ENCODE measurements at regions not wholly inside any gene's neighbourhood (a gene's known extent, or its start where the extent isn't known, plus 50 kb on each side); places are given as distances from the start of the nearest gene placed in this dataset.

DNA sequence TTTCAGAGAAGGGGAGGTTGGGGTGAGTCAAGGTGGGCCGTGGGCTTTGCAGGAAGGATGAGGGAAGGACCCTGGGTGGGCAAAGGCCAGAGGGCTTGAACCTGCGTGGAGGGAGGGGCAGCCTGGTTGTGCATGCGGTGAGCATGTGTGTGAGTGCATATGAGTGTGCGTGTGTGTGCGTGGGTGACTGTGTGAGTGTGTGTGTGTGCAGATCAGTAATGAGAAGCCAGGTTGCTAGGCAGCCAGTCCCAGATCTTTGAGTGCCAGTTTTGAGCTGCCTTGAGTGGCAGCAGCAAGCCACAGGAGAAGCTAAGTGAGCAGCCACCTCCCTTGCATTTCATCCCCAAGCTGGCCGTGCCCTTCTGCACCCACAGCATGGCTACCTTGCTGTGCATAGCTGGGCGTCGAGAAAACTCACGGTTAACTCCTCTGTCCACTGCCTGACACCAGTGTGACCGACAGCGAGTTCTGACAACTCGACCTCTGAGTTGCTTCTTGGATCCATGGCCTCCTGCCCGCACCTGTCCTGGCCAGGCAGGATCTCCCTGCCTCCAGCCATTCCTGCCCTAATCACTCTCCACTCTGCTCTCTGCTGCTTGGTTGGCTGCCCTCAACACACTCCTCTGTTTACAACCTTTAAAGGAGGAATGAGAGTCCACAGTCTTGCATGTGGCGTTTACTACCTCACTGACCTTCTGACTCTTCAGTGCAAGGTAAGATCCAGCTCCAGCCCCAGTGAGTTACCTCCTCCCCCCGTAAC lies 775.4 kb downstream of the TYW1 start:
- no peak for DNase-seq

DNA sequence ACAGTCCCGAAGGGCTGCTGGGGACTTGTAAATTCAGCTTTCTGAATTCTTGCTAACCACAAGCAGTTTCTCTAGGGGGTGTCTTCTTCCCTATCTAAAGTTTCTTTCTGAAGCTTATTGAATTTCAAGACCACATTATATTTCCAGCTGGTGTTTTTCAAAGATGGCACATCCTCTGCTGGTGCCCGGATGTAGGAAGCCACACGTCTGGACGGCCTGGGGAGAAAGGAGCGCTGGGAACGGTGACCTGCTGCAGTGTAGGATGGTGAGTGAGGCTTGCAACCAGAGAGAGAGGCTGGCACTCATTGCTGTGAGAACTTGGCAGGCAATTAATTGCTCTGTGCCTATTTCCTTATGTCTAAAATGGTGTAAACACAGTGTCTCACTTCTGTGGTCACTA lies 776.4 kb downstream of the TYW1 start:
- DNase-seq, result no peak

DNA sequence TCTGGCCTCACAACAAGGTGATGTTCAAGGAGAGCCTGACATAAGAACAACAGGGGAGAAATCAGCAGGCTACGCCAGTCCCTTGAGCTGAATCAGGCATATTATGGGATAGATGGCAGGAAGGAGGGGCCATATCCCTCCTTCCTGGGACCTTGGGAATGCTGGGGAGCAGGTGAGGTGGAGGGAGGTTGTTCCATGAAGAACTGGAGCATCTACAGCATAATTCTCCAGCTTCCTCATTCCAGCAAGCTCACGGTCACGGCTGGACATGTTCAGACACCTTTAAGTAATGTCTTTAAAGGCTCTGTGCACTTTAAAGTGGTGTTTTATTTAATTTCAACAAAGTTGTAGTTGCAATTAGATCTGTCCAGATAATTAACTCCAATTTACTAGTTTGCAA lies 780.5 kb downstream of the TYW1 start:
- no peak for DNase-seq

DNA sequence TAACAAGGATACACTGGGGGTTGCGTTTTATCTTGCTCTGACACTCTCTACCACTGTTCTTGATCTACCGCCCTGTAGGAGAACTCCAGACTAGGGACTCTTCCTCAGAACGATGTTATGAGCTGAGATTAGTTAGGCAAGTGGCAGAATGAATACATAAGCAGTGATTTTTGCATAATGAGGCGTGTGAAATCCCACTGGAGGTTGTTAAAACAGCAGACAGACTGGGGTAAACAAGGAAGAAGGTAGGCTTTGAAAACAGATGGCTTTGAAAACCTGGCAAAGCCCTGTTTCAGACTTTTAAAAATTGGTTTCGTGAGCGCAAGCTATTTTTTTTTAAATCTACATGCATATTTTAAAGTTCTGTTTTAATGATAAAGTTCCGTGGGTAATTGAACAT lies 785.2 kb downstream of the TYW1 start:
- DNase-seq, result no peak

DNA sequence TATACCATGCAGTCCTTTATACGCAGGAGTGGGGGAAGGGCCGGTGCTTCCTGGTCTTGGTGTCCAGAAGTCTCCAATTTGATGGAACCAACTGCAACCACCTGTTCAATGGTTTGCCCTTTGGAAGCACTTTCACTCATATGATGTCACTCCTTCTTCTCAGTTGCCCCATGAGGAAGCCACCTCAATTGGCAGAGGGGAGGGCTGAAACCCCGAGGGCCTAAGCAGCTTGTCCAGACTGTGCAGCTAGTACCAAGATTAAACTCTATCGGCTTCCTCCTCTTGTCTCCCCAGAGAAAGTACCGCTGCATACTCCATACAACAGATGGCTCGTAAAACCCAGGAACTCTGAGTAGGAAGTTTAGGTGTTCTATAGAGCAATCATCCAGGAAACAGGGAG lies 789.4 kb downstream of the TYW1 start:
- DNase-seq, result no peak

DNA sequence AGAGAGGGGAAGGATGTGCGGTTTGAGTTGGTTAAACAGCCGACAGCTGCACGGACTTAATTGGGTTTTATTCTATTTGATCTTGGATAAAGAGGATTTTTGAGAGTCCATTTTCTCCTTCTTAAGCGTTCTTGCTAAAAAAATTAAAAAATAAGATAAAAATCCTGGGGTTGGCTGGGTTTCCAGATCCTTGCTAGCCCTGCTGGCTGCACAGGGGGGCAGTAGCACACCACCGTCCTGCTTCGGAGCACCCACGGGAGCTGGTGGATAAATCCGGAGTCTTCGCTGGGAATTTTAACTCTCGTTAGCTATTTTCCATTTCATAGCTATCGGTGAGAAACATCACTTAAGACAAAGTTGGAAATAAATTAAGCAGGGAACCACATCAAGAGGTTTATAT lies 792.0 kb downstream of the TYW1 start:
- no peak for DNase-seq

DNA sequence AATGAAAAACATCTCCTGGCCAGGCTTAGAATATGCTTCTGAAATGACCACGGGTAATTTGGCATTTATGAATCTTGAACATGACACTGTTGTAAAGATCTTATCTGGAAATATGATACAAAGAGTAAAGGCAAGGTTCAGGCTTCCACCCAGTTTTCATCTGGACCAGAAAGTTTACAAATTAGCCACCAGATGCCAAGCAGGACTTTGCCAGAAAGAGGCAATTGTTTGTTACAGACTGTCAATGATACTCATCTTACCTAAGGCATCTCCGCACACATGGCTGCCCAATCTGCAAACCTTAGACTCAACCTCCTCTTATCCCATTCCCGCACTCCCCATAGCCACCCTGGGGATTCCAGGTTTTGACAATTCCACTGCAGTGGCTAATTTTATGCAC lies 795.3 kb downstream of the TYW1 start:
- DNase-seq, result no peak

DNA sequence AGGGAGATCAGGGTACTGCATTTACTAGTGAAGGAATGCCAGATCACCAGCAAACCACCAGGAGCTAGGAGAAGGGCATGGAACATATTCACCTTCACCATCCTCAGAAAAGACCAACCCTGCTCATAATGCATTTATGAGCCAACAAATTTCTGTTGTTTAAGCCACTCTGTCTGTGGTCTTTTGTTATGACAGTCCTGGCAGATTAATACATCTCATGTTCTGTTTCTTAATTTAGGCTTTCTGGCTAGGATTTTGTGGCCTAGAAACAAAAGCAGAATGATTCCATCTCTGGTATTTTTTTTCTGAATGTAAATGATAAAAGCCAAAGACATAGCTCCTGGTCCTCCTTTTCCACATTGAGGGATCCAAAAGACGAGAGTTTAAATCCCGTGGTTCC lies 797.9 kb downstream of the TYW1 start:
- DNase-seq, result no peak

DNA sequence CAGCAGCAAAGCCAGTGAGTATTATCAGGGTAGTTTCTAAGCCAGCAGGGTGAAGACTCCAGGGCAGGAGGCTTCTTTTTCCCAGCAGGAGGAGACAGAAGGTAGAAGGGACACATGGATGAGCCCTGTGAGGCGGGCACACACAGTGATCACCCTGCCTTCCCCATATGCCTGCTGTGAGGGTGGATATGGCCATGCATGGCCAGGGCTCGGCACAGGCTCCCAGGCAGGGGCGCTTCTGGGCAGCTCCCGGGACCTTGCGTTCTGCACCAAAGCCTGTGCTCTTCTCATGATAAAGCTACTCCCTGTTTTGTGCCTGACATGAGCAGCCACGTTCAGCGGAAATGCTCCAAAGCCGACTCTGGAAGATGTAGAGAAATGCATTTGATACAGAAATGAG lies 807.2 kb downstream of the TYW1 start:
- no peak for DNase-seq

DNA sequence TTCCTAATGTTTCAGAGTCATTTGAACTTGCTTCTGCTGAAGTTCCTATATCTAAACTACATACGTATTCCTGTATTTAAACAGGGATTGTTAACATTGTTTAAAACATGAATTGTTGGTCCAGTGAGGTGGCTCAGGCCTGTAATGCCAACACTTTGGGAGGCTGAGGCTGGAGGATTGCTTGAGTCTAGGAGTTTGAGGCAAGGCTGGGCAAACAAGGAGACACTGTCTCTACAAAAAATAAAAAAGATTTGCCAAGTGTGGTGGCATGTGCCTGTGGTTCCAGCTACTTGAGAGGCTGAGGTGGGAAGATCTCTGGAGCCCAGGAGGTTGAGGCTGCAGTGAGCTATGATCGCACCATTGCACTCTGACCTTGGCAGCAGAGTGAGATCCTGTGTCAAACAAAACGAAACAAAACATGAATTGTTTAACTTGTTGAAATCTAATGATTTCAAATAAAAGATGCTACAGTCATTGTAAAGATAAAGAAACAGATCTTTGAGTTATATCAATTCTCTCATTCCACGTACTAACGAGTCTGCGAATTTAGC lies 809.4 kb downstream of the TYW1 start:
- no peak for DNase-seq

DNA sequence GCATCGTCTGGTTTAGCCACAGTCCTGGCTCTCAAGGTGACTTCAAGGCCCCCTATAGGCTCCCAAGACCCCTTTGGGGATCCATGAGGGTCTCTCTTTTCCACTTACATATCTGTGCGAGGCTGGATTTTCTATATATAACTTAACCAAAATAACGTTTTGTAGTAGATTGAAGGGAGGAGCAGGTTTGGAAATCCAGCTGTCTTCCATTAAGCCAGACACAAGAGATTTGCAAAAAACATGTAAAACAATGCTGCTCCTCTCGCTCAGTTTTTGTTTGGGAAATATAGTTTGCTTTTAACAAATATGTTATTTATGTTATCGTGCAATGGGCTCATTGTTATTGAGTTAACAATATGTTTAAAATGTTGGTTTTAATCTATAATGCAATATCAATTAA lies 811.2 kb downstream of the TYW1 start:
- no peak for DNase-seq

DNA sequence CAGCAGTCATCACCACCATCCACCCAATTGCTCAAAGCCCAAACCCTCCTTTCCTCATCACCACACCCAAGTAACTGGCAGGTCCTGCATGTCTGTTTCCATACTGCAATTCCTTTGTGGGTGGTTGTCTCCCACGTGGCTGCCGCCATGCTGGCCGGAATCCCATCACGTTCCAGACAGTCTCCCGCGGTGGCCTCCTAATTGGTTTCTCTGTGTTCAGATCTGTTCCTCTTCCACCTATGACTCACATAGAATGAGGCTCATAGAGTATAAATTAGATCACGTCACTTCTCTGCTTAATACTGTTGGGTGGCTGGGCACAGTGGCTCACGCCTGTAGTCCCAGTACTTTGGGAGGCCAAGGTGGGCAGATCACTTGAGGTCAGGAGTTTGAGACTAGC lies 813.0 kb downstream of the TYW1 start:
- DNase-seq, result no peak

DNA sequence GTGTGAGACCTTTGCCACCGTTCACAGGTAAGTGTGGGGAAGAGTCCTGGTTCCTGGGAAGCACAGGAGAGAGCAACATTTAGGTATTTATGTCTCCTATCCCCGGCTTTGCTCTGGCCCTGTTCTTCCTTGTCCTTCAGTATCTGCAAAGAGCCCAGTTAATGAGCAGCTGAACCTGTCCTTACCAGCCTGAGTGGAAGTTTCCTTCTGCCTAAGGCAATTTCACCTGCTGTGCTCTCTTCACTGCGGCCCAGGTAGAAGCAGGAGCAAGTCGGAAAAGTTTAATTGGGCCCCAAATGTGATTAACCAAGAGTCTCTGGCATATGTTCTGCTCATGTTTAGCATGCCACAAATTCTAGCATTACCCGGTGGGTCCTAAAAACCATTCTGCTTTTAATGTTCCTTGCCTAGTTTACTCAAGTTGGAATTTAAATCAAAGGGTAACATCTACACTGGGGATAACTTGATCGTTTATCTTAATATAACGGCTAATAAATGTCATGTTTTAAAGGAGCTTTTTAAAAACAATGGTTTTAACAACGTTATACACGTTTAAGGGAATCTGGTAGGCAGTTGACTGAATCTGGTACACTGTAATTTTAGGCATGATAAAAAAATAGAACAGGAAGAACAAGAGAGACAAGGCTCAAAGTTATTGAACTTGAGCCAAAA lies 817.1 kb downstream of the TYW1 start:
- no peak for DNase-seq

DNA sequence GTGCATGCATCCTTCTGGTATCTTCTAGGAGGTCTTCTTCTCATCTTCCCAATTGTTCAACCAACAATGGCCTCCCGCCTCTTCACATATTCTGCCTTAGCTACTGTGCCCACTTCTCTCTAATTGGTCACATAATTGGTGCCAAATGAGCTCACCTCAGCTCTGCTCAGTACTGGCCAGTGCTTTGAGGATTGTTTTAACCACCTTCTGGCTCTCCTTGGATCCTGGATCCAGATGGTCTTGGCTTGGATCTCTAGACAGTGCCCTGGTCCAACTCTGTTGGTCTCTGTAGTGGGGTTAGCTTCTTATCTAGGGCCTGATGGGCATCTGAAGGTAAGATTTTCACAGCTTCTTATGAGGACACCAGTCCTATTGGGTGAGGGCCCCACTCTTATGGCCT lies 820.8 kb downstream of the TYW1 start:
- DNase-seq, result no peak

DNA sequence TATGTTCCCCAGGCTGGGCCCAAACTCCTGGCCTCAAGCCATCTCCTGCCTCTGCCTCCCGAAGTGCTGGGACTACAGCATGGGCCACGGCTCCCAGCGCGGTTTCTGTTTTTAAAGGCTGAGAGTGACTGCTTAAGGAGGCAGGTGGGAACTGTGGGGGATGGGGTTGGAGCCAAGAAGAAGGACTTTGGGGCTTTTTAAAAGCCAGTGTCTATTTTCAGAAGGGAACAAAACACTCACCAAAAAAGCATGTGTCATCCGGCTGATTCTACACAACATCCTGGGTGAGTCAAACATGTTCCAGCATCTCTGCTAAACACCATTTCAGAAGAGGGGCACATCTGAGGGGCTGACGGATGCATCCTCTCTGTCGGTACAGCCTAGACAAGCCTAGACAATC lies 824.5 kb downstream of the TYW1 start:
- no peak for DNase-seq

DNA sequence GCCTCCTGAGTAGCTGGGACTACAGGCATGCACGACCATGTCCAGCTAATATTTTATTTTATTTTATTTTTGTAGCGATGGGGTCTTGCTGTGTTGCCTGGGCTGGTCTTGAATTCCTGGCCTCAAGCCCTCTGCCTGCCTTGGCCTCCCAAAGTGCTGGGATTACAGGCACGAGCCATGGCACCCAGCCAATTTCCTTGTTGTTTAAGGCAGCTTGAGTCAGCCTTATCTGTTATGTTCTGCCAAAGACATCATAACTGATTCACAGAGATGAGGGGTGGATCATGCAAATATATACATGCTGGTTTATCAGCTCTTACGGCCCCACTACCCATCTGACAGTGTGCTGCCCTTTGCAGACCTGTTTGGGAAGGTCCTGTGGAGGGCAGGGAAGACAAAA lies 826.7 kb downstream of the TYW1 start:
- no peak for DNase-seq

DNA sequence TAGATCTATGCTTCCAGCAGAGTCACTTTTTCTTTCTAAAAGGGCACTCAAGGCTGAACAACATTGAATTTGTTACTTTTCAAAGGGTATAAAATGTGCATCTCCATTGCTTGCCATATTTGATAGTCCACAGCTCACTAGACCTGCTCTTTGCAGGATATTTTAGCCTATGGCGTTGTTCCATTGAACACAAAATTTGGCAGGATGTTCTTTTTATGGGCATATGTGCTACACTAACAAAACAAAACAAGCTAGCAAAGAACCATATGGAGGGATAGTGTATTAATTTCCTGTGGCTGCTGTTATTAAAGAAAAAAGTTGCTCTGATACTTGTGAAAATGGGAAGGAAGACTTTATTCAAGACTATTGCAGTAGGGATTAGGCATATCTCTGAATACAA lies 828.7 kb downstream of the TYW1 start:
- no peak for DNase-seq

DNA sequence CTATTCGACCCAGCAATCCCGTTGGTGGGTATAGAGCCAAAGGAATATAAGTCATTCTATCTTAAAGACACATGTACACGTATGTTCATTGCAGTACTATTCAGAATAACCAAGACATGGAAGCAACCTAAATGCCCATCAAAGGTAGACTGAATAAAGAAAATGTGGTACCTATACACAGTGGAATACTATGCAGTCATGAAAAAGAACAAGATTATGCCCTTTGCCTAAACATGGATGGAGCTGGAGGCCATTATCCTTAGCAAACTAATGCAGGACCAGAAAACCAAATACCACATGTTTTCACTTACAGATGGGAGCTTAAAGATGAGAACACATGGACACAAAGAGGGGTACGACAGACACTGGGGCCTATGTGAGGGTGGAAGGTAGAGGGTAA lies 845.3 kb downstream of the TYW1 start:
- DNase-seq, result no peak

DNA sequence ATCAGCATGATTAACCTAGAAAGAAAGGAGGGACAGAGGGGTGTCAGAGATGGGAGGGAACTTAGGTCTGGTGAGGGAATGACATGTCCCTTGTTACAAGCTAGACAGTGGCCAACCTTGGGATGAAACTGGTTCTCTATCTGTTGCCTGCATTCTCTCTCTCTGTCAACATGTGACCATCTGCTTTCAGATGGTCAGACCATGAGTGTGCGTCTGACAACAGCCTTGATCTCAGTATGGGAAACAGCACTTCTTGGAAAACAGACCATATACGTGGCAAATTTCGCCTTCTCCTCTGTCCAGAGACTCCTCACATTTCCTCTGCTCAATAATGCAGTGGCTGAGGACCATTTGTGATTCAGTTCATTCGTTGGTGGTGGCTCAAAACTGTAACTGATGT lies 845.9 kb downstream of the TYW1 start:
- DNase-seq, result no peak

DNA sequence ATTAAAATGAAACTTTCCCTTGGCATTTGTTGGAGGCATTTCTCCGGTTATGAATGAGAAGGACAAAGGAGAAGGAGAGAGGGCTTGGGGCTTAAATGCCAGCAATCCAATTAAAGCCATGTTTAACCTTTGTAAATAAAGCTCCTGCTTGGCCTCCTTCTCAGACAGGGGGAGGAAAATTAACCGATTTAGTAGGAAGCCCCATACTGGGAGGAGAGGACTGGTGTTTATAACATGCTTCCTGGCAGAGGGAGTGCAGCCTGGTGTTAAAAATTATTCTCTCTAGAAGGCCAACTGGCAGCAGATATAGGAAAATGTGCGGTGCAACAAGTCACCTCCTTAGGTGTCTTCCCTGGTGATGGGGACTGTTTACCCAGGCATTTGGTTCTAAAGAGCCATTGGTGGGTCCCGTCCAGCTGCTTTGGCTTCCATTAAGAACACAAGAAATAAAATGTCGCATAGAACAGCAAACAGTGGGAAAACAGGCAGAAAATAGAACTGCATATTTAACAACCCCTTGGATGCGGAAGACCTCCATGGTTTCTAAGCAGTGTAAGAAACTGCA lies 846.5 kb downstream of the TYW1 start:
- no peak for DNase-seq

DNA sequence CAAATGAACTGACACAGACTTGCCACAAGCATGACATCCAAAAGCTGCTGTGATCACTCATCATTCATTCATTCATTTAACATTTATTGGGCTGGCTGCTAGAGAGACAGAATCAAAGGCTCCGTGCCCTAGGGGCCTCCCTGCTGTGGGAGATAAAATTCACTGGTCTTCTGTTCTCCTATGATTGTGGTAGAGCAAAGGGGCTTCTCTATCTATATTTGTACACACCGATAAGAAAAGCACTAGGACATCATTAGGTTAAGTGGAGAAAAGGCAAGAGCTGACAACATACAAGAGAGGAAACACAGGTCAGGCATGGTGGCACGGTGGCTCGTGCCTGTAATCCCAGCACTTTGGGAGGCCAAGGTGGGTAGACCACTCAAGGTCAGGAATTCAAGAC lies 847.0 kb downstream of the TYW1 start:
- no peak for DNase-seq

DNA sequence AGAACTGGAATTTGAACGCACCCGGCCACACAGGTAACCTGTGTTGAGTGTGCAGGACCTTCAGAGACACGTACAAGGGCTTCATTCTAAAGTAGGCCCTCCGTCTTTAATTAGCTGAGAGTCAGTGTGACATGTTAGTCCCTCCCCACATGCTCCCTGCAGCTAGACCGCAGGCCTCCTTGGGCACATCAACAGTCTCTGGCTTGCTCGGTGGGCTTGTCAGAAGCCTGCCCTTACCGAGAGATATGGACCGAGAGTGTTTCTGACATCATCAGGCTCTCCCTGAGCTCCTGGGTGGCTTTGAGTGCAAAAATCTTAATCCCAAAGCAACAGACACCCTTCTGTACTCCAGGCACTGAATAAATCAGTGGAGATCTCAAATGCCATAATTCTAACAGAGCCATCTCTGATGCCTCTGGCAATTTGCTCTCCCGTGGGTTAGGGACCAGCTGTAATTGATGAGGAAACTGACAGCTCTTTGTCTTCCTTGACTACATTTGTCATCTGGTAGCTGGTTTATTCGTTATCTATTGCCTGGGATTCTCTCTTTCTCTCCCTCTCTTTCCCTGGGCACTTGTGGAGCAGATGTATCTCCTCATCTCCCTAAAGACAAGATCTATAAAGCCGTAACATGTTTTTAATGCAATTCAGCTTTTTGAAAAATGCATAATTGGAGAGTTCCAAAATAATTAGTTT lies 850.6 kb downstream of the TYW1 start:
- DNase-seq, result no peak
